ENCODE measurements at regions not wholly inside any gene's neighbourhood (a gene's known extent, or its start where the extent isn't known, plus 50 kb on each side); places are given as distances from the start of the nearest gene placed in this dataset.

DNA sequence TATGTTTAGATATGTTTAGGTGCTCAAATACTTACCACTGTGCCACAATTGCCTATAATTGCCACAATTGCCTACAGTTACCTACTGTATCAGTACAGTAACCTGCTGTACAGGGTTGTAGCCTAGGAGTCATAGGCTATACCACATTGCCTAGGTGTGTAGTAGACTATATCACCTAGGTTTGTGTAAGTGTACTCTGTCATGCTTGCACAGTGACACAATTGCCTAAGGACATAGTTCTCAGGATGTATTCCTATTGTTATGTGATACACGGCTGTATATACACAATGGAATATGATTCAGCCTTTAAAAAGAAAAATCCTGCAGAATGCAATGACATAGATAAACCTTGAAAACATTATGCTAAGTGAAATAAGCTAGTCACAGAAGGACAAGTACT lies 264.8 kb downstream of the RAP2B start:
- no peak for TF ChIP-seq CTCF (optimal IDR thresholded peaks at IDR 0.05 in 1 of 3, IDR thresholded peaks at IDR 0.05 in 1 of 3, conservative IDR thresholded peaks at IDR 0.05 in 1 of 3; ENCODE audit: extremely low read depth in 1 of 3, insufficient read depth in 2 of 3, low read length in 3 of 3)
- no peak for TF ChIP-seq EZH2 (IDR thresholded peaks at IDR 0.05; ENCODE audit: low read length)
